Ishikawa (cell line): ENCODE measurements at regions not wholly inside any gene's neighbourhood (a gene's known extent, or its start where the extent isn't known, plus 50 kb on each side); places are given as distances from the start of the nearest gene placed in this dataset.

Experiments
- CEBPB ChIP-seq: IDR thresholded peaks from 2 replicates; pipeline ENCODE4 v1.6.1; 2012
- CREB1 ChIP-seq: IDR thresholded peaks from 2 replicates; pipeline ENCODE4 v1.6.1; 2012; ENCODE audit warnings: low read depth
- EGR1 ChIP-seq: IDR thresholded peaks from 2 replicates; pipeline ENCODE4 v1.6.1; 2012
- EP300 ChIP-seq: IDR thresholded peaks from 2 replicates; pipeline ENCODE4 v1.6.1; 2012; ENCODE audit warnings: borderline replicate concordance
- FOXM1 ChIP-seq: IDR thresholded peaks from 2 replicates; pipeline ENCODE4 v1.6.1; 2012; ENCODE audit warnings: low read depth, borderline replicate concordance
- MAX ChIP-seq: IDR thresholded peaks from 2 replicates; pipeline ENCODE4 v1.6.1; 2012
- NFIC ChIP-seq: IDR thresholded peaks from 2 replicates; pipeline ENCODE4 v1.6.1; 2012
- RAD21 ChIP-seq: IDR thresholded peaks from 2 replicates; pipeline ENCODE4 v1.6.1; 2012; ENCODE audit warnings: low read depth
- REST ChIP-seq: IDR thresholded peaks from 2 replicates; pipeline ENCODE4 v1.6.1; 2012; ENCODE audit warnings: low read depth, mild to moderate bottlenecking
- TAF1 ChIP-seq: IDR thresholded peaks from 2 replicates; pipeline ENCODE4 v1.6.1; 2012; ENCODE audit warnings: low read depth, mild to moderate bottlenecking
- TCF12 ChIP-seq: IDR thresholded peaks from 2 replicates; pipeline ENCODE4 v1.6.1; 2012; ENCODE audit warnings: low read depth
- TEAD4 ChIP-seq: IDR thresholded peaks from 2 replicates; pipeline ENCODE4 v1.6.1; 2012
- USF1 ChIP-seq: IDR thresholded peaks from 2 replicates; pipeline ENCODE4 v1.6.1; 2012
- YY1 ChIP-seq: IDR thresholded peaks from 2 replicates; pipeline ENCODE4 v1.6.1; 2012; ENCODE audit warnings: low read depth
- ZBTB7A ChIP-seq: IDR thresholded peaks from 2 replicates; pipeline ENCODE4 v1.6.1; 2012; ENCODE audit warnings: low read depth

DNA sequence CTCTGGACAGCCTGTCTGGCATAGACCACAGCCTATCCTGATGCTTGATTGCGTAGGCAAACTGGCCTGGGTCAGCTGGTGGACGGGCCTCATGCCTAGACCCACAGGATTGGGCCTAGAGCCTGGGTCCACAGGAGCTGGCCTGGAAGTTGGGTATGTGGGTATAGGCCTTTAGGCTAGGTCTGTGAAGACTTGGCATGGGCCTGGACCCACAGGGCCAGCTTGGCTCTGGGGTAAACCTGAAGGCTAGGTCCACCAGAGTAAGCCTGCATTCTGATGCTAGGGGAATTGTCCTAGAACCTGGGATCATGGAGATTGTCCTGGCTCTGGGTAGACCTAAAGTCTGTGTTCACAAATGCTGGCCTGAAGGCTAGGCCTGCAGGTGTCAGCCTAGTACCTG lies 1293.7 kb downstream of the CNTNAP5 start:
- no peak for TF ChIP-seq TAF1
- TF ChIP-seq EGR1: no peak
- no peak for TF ChIP-seq CREB1
- no peak for TF ChIP-seq MAX
- TF ChIP-seq TEAD4: no peak
- no peak for TF ChIP-seq CEBPB
- no peak for TF ChIP-seq NFIC
- TF ChIP-seq ZBTB7A: no peak
- TF ChIP-seq EP300: no peak
- TF ChIP-seq USF1: no peak
- no peak for TF ChIP-seq TCF12
- no peak for TF ChIP-seq REST
- TF ChIP-seq RAD21: no peak

DNA sequence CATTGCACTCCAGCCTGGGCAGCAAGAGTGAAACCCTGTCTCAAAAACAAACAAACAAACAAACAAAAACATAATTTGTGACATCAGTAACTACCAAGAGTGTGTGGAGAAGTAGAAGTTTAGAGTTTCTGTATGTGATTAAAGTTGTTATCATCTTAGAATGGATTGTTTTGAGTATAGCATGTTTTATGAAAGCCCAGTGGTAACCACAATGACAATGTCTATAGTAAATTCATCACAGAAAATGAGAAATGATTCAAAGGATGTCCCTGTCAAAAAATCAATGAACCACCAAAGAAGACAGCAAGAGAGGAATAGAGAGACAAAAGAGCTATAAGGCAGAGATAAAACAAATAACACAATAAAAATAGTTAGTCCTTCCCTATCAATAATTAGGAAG lies 1299.2 kb downstream of the CNTNAP5 start:
- TF ChIP-seq RAD21 (no peak), CEBPB (no peak)

DNA sequence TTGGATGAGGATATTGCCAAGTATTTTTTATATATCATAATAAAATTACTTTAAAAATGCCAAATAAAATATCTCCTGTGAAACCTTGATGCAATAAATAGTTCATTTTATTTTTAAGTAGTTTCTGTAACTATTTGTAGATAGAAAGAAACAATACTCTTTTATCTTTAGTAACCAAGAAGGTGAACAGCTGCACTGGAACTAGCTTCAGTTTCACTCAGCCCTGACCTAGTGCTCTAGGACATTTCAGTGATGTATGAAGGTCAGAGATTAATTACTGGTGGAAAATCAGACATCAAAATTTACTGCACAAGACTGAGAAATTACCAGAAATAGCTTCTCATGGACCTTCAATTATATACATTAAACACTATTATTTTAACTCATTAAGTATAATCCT lies 1305.0 kb downstream of the CNTNAP5 start:
- no peak for TF ChIP-seq CEBPB
- no peak for TF ChIP-seq CREB1
- TF ChIP-seq FOXM1: no peak
- TF ChIP-seq RAD21: no peak
- TF ChIP-seq TCF12: no peak
- TF ChIP-seq NFIC: no peak

DNA sequence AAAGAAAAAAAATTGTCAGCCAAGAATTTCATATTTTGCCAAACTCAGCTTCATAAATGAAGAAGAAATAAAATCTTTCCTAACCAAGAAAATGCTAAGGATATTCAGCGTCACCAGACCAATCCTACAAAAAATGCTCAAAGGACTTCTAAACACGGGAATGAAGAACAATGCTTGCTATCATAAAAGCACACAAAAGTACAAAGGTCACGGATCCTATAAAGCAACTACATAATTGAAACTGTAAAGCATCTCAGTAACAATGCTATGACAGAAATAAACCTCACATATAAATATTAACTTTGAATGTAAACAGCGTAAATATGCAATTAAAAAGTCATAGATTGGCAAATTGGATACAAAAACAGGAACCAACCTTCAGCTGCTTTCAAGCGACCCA lies 1314.6 kb upstream of the GYPC start:
- TF ChIP-seq YY1: no peak
- no peak for TF ChIP-seq MAX
- TF ChIP-seq EP300: no peak
- no peak for TF ChIP-seq NFIC
- TF ChIP-seq TCF12: no peak
- TF ChIP-seq TAF1: no peak
- TF ChIP-seq RAD21: no peak
- TF ChIP-seq USF1: no peak
- no peak for TF ChIP-seq FOXM1

DNA sequence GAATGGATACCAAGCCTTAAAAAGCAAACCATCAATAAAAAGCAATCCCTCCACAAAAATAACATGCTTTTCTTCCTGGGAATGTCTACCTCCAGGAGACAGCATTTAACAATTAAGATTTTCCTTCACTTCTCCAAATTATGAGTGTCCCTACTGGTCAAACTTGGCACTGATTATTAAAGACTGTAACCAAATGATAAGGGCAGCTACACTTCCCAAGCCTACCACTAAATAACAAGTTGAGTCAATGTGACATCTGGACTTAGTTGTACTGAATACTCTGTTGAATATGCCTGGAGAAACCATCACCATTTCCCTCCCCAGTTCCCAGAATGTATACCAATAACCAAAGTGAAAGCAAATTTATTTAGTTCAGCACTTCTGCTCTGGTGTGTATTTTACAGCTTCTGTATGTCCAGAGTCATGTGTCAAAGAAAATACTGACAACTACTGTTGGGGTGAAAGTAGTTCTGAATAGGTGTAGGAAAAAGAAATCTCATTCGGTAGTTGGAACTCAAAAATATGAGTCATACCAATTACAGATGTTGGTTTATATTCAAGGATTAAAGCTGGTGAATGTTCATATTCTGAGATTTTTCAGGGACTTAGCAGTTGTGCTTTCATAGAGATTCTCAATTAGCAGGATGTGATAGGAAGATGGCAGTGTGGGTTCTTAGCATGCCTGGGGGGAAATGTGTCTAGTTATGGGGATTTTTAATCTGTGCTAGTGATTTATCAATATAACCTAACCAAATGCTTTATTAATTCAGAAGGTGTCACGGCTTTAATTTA lies 1291.6 kb upstream of the GYPC start:
- TF ChIP-seq REST (no peak), TCF12 (no peak), CREB1 (no peak), RAD21 (no peak), TAF1 (no peak), YY1 (no peak), TEAD4 (no peak), EP300 (no peak), MAX (no peak), USF1 (no peak), FOXM1 (no peak), EGR1 (no peak)

- no peak for TF ChIP-seq TCF12
- no peak for TF ChIP-seq EGR1
- no peak for TF ChIP-seq CREB1
These were observed 1291.0 kb upstream of the GYPC start for GRCh38 chr2:125364984-125365265.
